ENCODE measurements at regions not wholly inside any gene's neighbourhood (a gene's known extent, or its start where the extent isn't known, plus 50 kb on each side); places are given as distances from the start of the nearest gene placed in this dataset.

- DNase-seq (no peak), ATAC-seq (ENCODE audit: low read depth) (no peak)
- Histone ChIP-seq H3K9ac (ENCODE audit: low read length) (no peak overlapping the region), H2AFZ (ENCODE audit: insufficient read depth, low read depth, low read length, poor library complexity, severe bottlenecking) (no peak overlapping the region), H3K27me3 (replicated peaks in 1 of 4; ENCODE audit: control extremely low read depth in 1 of 4, control insufficient read depth in 3 of 4, insufficient read depth in 4 of 4, low read length in 3 of 4) (no peaks in the 10 kb centered on the region), H3K79me2 (ENCODE audit: control insufficient read depth, insufficient read depth, low read length) (no peaks in the 10 kb centered on the region), H3K4me3 (ENCODE audit: control extremely low read depth in 1 of 5, extremely low read depth in 1 of 5, insufficient read depth in 1 of 5, low read depth in 2 of 5, low read length in 4 of 5) (no peak overlapping the region), H3K9me3 (ENCODE audit: control extremely low read depth in 1 of 3, control insufficient read depth in 2 of 3, insufficient read depth in 1 of 3, low read length in 2 of 3) (peaks cover 0 to 4% (median 0%) of the 10 kb centered on the region in 3 donors), H3K27ac (ENCODE audit: low read length in 2 of 2) (no peak overlapping the region), H4K20me1 (ENCODE audit: control insufficient read depth, insufficient read depth, low read length, poor library complexity, severe bottlenecking) (no peaks in the 10 kb centered on the region), H3K4me2 (replicated peaks; ENCODE audit: low read depth, low read length, poor library complexity, severe bottlenecking) (no peak overlapping the region), H3K4me1 (ENCODE audit: control insufficient read depth in 2 of 2, insufficient read depth in 2 of 2, low read length in 2 of 2) (no peaks in the 10 kb centered on the region), H3K36me3 (replicated peaks in 1 of 2; ENCODE audit: control extremely low read depth in 1 of 2, control insufficient read depth in 1 of 2, extremely low read depth in 1 of 2, insufficient read depth in 2 of 2, low read length in 1 of 2) (no peaks in the 10 kb centered on the region)
- TF ChIP-seq CTCF (IDR thresholded peaks at IDR 0.05) (no peak), EZH2 (IDR thresholded peaks at IDR 0.05; ENCODE audit: borderline replicate concordance, insufficient read depth, low read depth, low read length, poor library complexity, severe bottlenecking) (no peak)
- Mint-ChIP-seq H3K4me1 (no peaks in the 10 kb centered on the region), H3K9me3 (ENCODE audit: insufficient read depth) (peaks cover 10% of the 10 kb centered on the region), H3K27ac (no peak overlapping the region), H3K27me3 (no peaks in the 10 kb centered on the region), H3K4me3 (no peak overlapping the region)
- ChIA-PET CTCF (no interaction called here), POLR2A (no interaction called here)
- intact Hi-C loops (cut with micrococcal nuclease) = no loop called here
Observed at GRCh38 chr11:90874281-90874680, 651.4 kb upstream of the CHORDC1 start.

DNA sequence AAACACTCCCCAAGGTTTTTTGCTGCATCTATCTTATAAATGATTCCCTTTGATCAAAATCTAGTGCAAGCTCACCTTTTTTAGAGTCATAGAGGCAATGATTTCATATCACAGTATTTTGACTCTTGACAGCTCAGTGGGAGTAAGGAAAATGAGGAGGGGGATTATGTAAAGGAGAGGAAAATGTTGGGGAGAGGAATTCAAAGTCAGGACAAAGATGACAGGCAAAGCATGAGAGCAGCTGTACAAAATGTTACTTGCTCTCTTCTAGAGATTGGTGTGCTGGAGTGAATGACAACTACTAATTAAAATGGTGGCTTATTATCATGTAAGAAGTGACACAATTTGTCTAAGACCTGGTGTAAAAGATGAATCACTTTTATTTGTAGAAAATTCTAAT lies 644.6 kb upstream of the CHORDC1 start:
- H3K27ac Mint-ChIP-seq = no peak overlapping the region
- Histone ChIP-seq H4K20me1 (ENCODE audit: control insufficient read depth, insufficient read depth, low read length, poor library complexity, severe bottlenecking) (no peaks in the 10 kb centered on the region), H3K27me3 (replicated peaks in 1 of 4; ENCODE audit: control extremely low read depth in 1 of 4, control insufficient read depth in 3 of 4, insufficient read depth in 4 of 4, low read length in 3 of 4) (no peaks in the 10 kb centered on the region), H3K27ac (ENCODE audit: low read length in 2 of 2) (no peak overlapping the region), H2AFZ (ENCODE audit: insufficient read depth, low read depth, low read length, poor library complexity, severe bottlenecking) (no peak overlapping the region), H3K9ac (ENCODE audit: low read length) (no peak overlapping the region), H3K4me1 (ENCODE audit: control insufficient read depth in 2 of 2, insufficient read depth in 2 of 2, low read length in 2 of 2) (no peaks in the 10 kb centered on the region), H3K4me3 (ENCODE audit: control extremely low read depth in 1 of 5, extremely low read depth in 1 of 5, insufficient read depth in 1 of 5, low read depth in 2 of 5, low read length in 4 of 5) (no peak overlapping the region), H3K36me3 (replicated peaks in 1 of 2; ENCODE audit: control extremely low read depth in 1 of 2, control insufficient read depth in 1 of 2, extremely low read depth in 1 of 2, insufficient read depth in 2 of 2, low read length in 1 of 2) (no peaks in the 10 kb centered on the region), H3K79me2 (ENCODE audit: control insufficient read depth, insufficient read depth, low read length) (no peaks in the 10 kb centered on the region), H3K4me2 (replicated peaks; ENCODE audit: low read depth, low read length, poor library complexity, severe bottlenecking) (no peak overlapping the region), H3K9me3 (ENCODE audit: control extremely low read depth in 1 of 3, control insufficient read depth in 2 of 3, insufficient read depth in 1 of 3, low read length in 2 of 3) (peaks cover 0 to 1% (median 0%) of the 10 kb centered on the region in 3 donors)
- CTCF ChIA-PET = no interaction called here
- H3K4me1 Mint-ChIP-seq = no peaks in the 10 kb centered on the region
- POLR2A ChIA-PET = no interaction called here
- no peak for TF ChIP-seq EZH2 (IDR thresholded peaks at IDR 0.05; ENCODE audit: borderline replicate concordance, insufficient read depth, low read depth, low read length, poor library complexity, severe bottlenecking)
- TF ChIP-seq CTCF (IDR thresholded peaks at IDR 0.05) = no peak
- H3K27me3 Mint-ChIP-seq = no peaks in the 10 kb centered on the region
- H3K9me3 Mint-ChIP-seq (ENCODE audit: insufficient read depth) = peaks cover 3% of the 10 kb centered on the region
- DNase-seq (no peak), ATAC-seq (ENCODE audit: low read depth) (no peak)
- H3K4me3 Mint-ChIP-seq = no peak overlapping the region
- intact Hi-C loops (cut with micrococcal nuclease) = no loop called here
